PFSK-1 (cell line): ENCODE measurements at regions not wholly inside any gene's neighbourhood (a gene's known extent, or its start where the extent isn't known, plus 50 kb on each side); places are given as distances from the start of the nearest gene placed in this dataset.

ENCODE experiments used
- FOXP2 ChIP-seq: optimal IDR thresholded peaks from 2 replicates; pipeline ENCODE3; 2011; ENCODE audit warnings: borderline replicate concordance, control low read depth, inconsistent platforms; ENCODE audit not compliant: insufficient read depth; ENCODE audit errors: extremely low read length, extremely low read depth
- POLR2AphosphoS5 ChIP-seq: IDR thresholded peaks from 2 replicates; pipeline ENCODE4 v1.6.1; 2012; ENCODE audit warnings: low read depth, mild to moderate bottlenecking, control low read depth, low read length, moderate library complexity
- SIN3A ChIP-seq: IDR thresholded peaks from 2 replicates; pipeline ENCODE4 v1.6.1; 2012; ENCODE audit warnings: mild to moderate bottlenecking, low read length, moderate library complexity, borderline replicate concordance; ENCODE audit not compliant: insufficient read depth
- TAF1 ChIP-seq: IDR thresholded peaks from 2 replicates; pipeline ENCODE4 v1.6.1; 2012; ENCODE audit warnings: low read length, control low read depth, borderline replicate concordance; ENCODE audit not compliant: insufficient read depth
- TF ChIP-seq, protein P1 (sequence below), 2 experiments: IDR thresholded peaks; 2 replicates each; pipeline versions ENCODE4 v1.6.1 to v1.8.0; 2011 to 2012; ENCODE audit warnings: low read depth in 2 of 2, low read length in 2 of 2, control low read depth in 1 of 2, inconsistent platforms in 1 of 2, mild to moderate bottlenecking in 1 of 2, moderate library complexity in 1 of 2; ENCODE audit not compliant: insufficient read depth in 1 of 2

- TF ChIP-seq FOXP2: no peak
- TF ChIP-seq SIN3A: no peak
- no peak for TF ChIP-seq POLR2AphosphoS5
- TF ChIP-seq, protein P1, sequence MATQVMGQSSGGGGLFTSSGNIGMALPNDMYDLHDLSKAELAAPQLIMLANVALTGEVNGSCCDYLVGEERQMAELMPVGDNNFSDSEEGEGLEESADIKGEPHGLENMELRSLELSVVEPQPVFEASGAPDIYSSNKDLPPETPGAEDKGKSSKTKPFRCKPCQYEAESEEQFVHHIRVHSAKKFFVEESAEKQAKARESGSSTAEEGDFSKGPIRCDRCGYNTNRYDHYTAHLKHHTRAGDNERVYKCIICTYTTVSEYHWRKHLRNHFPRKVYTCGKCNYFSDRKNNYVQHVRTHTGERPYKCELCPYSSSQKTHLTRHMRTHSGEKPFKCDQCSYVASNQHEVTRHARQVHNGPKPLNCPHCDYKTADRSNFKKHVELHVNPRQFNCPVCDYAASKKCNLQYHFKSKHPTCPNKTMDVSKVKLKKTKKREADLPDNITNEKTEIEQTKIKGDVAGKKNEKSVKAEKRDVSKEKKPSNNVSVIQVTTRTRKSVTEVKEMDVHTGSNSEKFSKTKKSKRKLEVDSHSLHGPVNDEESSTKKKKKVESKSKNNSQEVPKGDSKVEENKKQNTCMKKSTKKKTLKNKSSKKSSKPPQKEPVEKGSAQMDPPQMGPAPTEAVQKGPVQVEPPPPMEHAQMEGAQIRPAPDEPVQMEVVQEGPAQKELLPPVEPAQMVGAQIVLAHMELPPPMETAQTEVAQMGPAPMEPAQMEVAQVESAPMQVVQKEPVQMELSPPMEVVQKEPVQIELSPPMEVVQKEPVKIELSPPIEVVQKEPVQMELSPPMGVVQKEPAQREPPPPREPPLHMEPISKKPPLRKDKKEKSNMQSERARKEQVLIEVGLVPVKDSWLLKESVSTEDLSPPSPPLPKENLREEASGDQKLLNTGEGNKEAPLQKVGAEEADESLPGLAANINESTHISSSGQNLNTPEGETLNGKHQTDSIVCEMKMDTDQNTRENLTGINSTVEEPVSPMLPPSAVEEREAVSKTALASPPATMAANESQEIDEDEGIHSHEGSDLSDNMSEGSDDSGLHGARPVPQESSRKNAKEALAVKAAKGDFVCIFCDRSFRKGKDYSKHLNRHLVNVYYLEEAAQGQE (IDR thresholded peaks at IDR 0.05; ENCODE audit: insufficient read depth in 1 of 2, low read depth in 2 of 2, low read length in 2 of 2): no peak
- TF ChIP-seq TAF1: no peak
Measured at GRCh38 chr12:59887178-59887577, 291.3 kb downstream of the SLC16A7 start.

- TF ChIP-seq POLR2AphosphoS5: no peak
- TF ChIP-seq SIN3A: no peak
- TF ChIP-seq TAF1: no peak
- TF ChIP-seq, protein P1 (IDR thresholded peaks at IDR 0.05; ENCODE audit: insufficient read depth in 1 of 2, low read depth in 2 of 2, low read length in 2 of 2): no peak
- no peak for TF ChIP-seq FOXP2
Measured at GRCh38 chr12:59890896-59891579, 295.2 kb downstream of the SLC16A7 start.

GRCh38 chr12:59895166-59895775, 299.4 kb downstream of the SLC16A7 start:
- TF ChIP-seq, protein P1 (IDR thresholded peaks at IDR 0.05; ENCODE audit: insufficient read depth in 1 of 2, low read depth in 2 of 2, low read length in 2 of 2): no peak
- TF ChIP-seq FOXP2 (no peak), POLR2AphosphoS5 (no peak), TAF1 (no peak), SIN3A (no peak)

DNA sequence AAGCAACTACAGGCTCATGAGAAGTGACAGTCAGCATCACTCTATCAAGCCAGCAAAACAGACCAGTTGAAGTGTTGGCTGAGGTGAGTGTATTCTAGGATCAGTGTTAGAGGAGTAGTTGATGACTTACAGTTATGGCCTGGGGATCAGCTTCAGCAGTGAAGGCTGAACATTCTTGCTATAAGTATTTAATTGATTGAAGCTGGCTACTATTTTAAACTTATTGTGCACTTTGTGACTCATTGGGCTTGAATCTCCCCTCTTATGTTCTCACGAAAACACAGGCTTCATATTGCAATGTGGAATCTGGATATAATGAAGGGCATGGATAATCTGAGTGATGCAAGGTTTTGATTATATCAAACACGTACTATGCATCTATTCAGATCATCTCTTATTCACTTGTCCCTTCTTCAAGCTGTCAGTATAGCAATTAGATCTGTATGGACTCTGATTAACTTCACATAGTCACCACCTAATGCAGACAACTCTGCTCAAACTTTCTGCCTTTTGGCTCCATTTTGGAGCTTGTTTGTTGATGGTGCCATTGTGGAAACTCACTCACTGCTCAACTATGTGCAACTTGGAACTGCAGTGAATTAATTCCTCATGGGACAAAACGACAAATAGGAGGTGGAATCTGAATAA, 309.2 kb downstream of the SLC16A7 start:
- no peak for TF ChIP-seq SIN3A
- TF ChIP-seq POLR2AphosphoS5: no peak
- TF ChIP-seq FOXP2: no peak
- no peak for TF ChIP-seq TAF1
- TF ChIP-seq, protein P1 (IDR thresholded peaks at IDR 0.05; ENCODE audit: insufficient read depth in 1 of 2, low read depth in 2 of 2, low read length in 2 of 2): no peak
